PC-9 (cell line): ENCODE measurements at regions not wholly inside any gene's neighbourhood (a gene's known extent, or its start where the extent isn't known, plus 50 kb on each side); places are given as distances from the start of the nearest gene placed in this dataset.

Experiments
- CTCF ChIP-seq: fragments of 200-600 bp; sonication (generic); conservative IDR thresholded peaks from 2 replicates; pipeline ENCODE4 v1.6.1; 2017; ENCODE audit warnings: mixed run types, antibody characterized with exemption, mild to moderate bottlenecking, moderate library complexity
- EZH2 ChIP-seq: fragments of 200-600 bp; sonication (generic); IDR thresholded peaks from 2 replicates; pipeline ENCODE4 v1.8.0; 2017; ENCODE audit warnings: antibody characterized with exemption, low read depth

DNA sequence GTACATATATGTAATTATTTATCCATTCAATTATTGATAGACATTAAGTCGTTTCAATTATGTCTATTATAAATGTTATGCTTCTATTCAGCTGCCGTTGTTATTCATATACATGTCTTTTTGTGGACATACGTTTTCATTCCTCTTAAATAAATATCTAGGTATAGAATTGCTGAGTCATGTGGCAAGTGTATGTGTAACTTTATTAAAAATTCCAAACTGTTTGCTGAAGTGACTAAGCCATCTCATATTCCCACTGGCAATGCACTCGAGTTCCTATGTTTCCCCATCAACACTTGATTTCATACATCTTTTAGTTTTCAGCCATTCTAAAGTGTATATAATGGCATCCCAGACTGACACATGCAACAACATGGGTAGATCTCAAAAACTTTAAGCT is 739.7 kb upstream of the POU3F2 start:
- TF ChIP-seq EZH2 (no peak), CTCF (no peak)
